Inferior parietal cortex (tissue), 1 donor: ENCODE measurements at regions not wholly inside any gene's neighbourhood (a gene's known extent, or its start where the extent isn't known, plus 50 kb on each side); places are given as distances from the start of the nearest gene placed in this dataset.

ENCODE experiments used
- DNase-seq: peaks from one replicate; pipeline ENCODE4 v3.0.0-alpha.2; 2016; ENCODE audit errors: extremely low spot score

DNA sequence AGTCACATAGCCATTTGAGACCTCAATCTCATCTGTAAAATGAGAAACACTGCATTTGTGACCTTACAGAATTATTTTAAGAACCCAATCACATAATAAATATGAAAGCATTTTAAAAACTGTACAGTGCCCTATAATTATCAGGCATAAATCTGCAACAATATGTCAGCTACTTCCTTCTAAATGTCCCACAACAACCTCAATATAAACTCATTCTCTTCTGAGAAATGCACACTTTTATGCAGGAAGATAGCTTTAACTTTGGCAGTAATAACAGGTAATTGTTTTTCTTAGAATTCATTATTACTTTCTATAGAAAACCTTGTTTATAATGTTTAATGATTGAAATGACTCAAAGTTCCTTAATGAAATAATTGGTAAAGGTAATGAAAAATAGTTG lies 400.7 kb upstream of the AGTR1 start:
- no peak for DNase-seq

DNA sequence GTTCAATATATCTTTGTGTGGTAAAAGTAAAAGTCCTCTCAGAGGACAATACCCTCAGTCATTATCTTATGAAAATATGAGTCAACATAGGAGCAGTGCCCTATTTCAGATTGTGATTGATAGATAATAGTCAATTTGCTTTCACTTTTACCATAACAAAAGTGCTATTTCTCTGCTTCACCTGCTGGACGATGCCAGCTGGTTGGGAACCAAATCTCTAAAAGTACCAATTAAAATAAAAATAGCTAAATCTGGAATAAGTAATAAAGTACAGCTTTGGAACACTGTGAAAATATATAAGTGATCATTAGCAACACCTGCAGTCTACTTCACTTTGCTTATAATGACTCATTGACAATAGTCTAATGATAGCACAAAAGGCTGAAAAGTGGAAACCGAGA lies 390.3 kb upstream of the AGTR1 start:
- no peak for DNase-seq

DNA sequence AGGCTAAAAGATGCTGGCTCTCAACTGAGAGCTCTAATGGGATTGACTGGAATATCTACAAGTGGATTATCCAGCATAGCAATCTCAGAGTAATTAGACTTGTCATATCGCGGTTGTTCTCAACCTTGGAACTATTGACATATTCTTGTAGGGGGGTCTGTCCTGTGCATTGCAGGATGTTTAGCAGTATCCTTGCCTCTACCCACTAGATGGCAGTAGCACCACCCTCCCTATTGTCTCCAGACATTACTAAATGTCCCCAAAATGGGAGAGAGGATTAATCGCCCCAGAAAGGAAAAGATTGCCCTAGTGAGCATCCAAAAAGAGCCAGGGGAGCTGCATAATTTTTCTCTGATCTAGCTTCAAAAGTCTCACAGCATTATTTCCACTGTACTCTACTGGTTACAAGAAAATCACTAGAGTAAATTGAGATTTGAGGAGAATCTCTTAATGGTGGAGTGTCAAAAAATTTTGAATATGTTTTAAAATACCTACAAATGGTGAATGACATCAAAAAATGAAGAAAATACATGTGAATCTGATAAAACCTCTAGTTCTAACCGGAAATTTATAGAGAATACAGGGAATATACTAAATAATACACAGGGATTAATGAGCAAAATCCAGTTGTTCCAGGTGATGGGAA lies 388.2 kb upstream of the AGTR1 start:
- DNase-seq, result no peak

DNA sequence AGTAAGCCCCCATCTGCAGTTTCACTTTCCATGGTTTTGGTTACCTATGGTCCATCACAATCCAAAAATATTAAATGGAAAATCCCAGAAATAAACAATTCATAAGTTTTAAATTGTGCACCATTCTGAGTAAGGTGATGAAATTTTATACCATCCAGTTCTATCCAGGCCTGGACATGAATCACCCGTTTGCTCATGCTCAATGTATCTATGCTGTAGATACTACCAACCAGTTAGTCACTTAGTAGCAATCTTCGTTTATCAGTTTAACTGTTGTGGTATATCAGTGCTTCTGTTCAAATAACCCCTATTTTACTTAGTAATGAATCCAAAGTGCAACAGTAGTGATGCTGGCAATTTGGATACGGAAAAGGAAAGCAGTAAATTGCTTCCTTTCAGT lies 381.9 kb upstream of the AGTR1 start:
- DNase-seq, result no peak

DNA sequence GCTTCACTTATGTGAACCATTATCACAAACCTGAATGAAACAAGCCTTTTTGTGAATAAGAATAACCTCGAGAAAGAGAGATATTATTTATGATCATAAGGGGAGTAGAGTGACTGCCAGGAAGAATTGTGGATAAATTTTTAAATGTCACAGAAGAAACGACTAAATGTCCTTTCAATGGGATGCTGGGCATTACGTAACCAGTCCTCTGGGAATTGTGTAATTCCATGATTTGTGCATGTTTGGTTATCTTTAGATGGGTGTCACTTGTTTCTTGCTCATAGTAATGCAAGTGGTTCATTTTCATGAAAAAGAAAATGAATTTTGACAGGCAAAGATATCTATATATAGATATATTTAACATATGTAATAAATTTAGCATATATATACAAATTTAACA lies 379.5 kb upstream of the AGTR1 start:
- DNase-seq, result no peak

DNA sequence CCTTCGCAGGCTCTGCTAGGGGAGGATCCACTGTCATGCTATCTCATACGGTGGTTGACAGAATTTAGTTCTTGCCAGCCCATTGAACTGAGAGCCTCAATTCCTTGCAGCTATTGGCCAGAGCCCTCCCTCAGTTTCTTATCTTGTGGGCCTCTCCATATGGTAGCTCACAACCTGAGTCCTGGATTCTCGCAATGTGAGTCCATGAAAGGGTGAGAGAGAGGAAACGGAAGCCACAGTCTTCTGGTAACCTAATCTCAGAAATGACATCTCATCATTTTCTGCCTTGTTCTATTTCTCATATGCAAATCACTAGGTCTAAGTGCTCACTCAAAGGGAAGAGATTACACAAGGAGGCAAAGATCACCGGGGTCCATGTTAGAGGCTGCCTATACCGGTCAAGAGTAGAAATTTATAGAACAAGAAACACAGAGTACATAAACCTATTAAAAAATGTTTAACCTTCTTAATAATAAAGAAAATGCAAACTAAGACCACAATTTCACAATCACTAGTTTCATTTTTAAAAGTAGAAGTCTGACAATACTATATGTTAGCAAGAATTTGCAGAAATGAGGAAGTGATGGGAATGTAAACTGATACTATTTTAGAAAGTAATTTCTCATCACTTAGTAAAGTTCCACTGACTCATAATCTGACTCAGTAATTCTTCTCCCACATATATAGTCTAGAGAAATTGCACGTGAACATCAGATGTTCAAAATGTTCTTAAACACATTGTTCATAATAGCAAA lies 378.4 kb upstream of the AGTR1 start:
- DNase-seq, result peak; percentile 8

DNA sequence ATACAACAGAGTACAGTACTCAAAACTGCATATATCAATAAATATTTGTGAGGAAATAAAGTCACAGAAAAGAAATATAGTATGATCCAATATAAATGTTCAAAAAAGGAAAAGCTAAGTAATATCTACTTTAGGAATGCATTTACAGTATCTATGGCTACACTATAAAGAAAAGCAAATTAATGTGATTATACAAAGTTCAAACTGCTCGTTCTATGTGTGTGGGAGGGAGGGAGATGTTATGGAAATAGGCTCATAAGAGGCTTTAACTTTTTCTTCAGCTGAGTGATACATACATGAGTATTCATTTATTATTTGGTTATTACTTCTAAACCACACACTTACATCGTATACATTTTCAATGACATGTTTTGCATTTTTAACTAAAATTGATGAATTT lies 377.7 kb upstream of the AGTR1 start:
- no peak for DNase-seq

DNA sequence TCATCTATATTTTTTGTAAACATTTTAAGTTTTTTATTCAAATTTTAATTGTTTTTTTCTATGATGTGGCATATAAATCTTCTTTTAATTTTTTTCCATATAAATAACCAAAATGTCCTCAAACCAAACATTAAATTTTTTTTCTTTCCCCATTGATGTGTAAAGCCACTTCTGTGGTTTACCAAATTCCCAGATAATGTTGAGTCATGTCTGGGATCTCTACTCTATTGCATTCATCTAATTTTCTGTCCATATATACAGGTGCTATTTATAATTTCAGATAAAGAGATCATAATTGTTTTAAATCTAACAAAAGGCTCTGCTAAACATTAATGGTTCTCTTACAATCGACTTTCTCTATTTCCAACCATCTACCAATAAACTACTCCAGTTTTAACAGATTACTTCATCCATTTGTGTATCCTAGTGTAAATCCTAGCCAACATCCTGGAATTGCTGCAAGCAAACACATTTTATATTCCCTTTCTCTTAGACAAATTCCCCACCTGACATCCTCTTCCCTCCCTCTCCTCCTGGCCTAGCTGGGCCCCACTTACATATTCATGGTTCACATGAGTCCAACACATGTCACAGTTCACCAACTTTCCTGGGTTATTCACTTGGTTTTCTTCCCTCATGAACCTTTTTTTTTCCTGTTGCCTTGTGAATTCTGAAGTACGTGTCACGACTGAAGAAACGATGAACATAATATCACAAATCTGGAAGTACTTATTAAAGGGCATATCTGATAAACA lies 368.0 kb upstream of the AGTR1 start:
- peak; percentile 7 for DNase-seq

DNA sequence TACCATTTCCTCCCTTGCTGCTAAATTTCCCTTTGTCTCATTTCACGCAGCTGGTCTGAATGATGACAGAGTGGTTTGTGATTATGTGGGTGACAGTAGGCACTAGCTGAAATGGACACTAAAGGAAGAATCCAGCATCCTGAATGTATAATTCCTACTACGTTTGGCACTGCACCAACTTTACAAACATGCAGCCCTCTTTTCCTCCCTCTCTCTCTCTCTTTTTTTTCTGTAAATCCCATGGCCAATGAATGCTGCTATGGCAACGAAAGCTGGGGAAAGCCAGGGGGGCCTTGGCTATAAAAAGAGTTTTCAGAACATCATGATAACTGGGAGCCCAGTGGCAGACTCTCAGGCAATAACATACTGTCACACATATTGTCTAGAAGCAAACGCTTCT lies 367.2 kb upstream of the AGTR1 start:
- no peak for DNase-seq

GRCh38 chr3:148331081-148331846 lies 366.4 kb upstream of the AGTR1 start:
- DNase-seq, result no peak

DNA sequence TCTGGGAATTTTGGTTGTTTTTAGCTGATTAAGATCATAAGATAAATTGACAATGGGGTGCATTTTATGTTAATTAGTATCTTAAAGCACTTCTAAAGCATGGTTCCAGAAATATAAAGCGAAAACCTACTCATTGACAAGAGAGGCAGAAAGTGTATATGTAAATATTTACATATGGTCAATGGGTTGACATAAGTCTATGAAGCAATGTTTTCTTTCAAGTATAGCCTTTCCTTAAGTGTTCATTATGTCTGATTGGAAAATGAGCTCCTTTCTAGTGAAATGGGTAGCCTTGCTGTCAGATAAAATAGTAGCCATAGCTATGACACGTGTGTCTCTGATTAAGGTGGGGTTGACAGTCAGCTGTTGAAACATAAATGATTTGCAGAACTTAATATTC lies 365.2 kb upstream of the AGTR1 start:
- no peak for DNase-seq

GRCh38 chr3:148333091-148333490 lies 364.6 kb upstream of the AGTR1 start:
- DNase-seq, result no peak

DNA sequence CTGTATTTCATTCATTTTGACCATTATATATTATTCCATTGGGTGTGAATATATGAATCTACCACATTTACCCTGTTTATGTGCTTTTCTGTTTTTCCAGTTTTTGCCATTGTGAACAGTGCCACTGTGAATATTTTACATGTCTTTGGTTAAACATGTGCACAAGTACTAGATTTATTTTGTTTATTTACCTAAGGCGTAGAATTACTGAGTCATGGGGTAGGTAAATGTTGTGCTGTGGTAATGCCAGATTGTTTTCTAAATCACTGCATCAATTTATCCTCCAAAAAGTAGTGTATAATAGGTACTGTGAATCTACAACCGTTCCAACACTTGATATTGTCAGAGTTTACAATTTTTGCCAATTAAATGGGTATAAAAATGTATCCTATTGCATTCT lies 362.1 kb upstream of the AGTR1 start:
- DNase-seq, result no peak

- DNase-seq, result no peak
Measured at GRCh38 chr3:148343416-148343815, 354.3 kb upstream of the AGTR1 start.

- no peak for DNase-seq
Measured at GRCh38 chr3:148344521-148344920, 353.2 kb upstream of the AGTR1 start.

GRCh38 chr3:148360051-148360450 lies 337.7 kb upstream of the AGTR1 start:
- DNase-seq, result no peak

GRCh38 chr3:148366743-148367410 lies 330.8 kb upstream of the AGTR1 start:
- DNase-seq, result peak; percentile 56

- DNase-seq, result no peak
Measured at GRCh38 chr3:148367756-148368155, 329.9 kb upstream of the AGTR1 start.

- DNase-seq, result no peak
Measured at GRCh38 chr3:148369381-148369780, 328.3 kb upstream of the AGTR1 start.

- no peak for DNase-seq
Measured at GRCh38 chr3:148372206-148372875, 325.4 kb upstream of the AGTR1 start.

- DNase-seq, result no peak
Measured at GRCh38 chr3:148373961-148374360, 323.7 kb upstream of the AGTR1 start.
